PFSK-1 (cell line): ENCODE measurements at regions not wholly inside any gene's neighbourhood (a gene's known extent, or its start where the extent isn't known, plus 50 kb on each side); places are given as distances from the start of the nearest gene placed in this dataset.

ENCODE experiments used
- FOXP2 ChIP-seq: optimal IDR thresholded peaks from 2 replicates; pipeline ENCODE3; 2011; ENCODE audit warnings: borderline replicate concordance, control low read depth, inconsistent platforms; ENCODE audit not compliant: insufficient read depth; ENCODE audit errors: extremely low read length, extremely low read depth
- POLR2AphosphoS5 ChIP-seq: IDR thresholded peaks from 2 replicates; pipeline ENCODE4 v1.6.1; 2012; ENCODE audit warnings: low read depth, mild to moderate bottlenecking, control low read depth, low read length, moderate library complexity
- SIN3A ChIP-seq: IDR thresholded peaks from 2 replicates; pipeline ENCODE4 v1.6.1; 2012; ENCODE audit warnings: mild to moderate bottlenecking, low read length, moderate library complexity, borderline replicate concordance; ENCODE audit not compliant: insufficient read depth
- TAF1 ChIP-seq: IDR thresholded peaks from 2 replicates; pipeline ENCODE4 v1.6.1; 2012; ENCODE audit warnings: low read length, control low read depth, borderline replicate concordance; ENCODE audit not compliant: insufficient read depth
- TF ChIP-seq, protein P1 (sequence below), 2 experiments: IDR thresholded peaks; 2 replicates each; pipeline versions ENCODE4 v1.6.1 to v1.8.0; 2011 to 2012; ENCODE audit warnings: low read depth in 2 of 2, low read length in 2 of 2, control low read depth in 1 of 2, inconsistent platforms in 1 of 2, mild to moderate bottlenecking in 1 of 2, moderate library complexity in 1 of 2; ENCODE audit not compliant: insufficient read depth in 1 of 2

DNA sequence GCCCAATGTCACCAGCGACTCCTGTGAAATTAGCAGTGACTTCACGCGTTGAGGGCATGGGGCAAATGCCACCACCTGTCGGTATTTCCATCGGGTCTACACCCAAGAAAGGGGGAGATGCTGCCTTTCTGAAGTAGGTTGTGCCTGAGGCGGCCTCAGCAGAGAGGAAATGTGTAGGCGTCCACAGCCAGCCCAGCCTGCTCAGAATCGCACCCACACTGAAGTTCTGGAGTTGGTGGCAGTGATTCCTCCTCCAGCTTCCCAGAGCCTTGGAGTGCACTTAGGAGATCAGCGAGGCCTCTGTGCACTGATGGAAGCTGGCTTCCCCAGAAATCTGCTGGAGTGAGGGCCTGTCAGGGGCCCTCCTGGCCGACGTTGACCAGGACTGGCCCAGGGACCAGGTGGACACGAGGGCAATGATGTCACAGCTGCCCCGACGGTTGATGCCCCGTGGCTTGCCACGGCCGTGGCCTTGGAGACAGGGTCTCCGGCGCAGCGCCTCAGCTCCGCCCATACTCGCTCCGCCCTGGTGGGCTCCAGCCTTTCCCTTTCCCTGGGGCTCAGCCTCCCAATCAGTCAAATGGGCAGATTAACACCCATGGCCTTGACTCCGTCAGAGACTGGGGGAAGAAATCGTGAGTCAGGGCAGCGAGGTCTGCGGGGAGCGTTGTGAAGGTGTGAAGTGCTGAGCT lies 484.8 kb downstream of the PREX1 start:
- no peak for TF ChIP-seq SIN3A
- TF ChIP-seq POLR2AphosphoS5, result no peak
- TF ChIP-seq, protein P1, sequence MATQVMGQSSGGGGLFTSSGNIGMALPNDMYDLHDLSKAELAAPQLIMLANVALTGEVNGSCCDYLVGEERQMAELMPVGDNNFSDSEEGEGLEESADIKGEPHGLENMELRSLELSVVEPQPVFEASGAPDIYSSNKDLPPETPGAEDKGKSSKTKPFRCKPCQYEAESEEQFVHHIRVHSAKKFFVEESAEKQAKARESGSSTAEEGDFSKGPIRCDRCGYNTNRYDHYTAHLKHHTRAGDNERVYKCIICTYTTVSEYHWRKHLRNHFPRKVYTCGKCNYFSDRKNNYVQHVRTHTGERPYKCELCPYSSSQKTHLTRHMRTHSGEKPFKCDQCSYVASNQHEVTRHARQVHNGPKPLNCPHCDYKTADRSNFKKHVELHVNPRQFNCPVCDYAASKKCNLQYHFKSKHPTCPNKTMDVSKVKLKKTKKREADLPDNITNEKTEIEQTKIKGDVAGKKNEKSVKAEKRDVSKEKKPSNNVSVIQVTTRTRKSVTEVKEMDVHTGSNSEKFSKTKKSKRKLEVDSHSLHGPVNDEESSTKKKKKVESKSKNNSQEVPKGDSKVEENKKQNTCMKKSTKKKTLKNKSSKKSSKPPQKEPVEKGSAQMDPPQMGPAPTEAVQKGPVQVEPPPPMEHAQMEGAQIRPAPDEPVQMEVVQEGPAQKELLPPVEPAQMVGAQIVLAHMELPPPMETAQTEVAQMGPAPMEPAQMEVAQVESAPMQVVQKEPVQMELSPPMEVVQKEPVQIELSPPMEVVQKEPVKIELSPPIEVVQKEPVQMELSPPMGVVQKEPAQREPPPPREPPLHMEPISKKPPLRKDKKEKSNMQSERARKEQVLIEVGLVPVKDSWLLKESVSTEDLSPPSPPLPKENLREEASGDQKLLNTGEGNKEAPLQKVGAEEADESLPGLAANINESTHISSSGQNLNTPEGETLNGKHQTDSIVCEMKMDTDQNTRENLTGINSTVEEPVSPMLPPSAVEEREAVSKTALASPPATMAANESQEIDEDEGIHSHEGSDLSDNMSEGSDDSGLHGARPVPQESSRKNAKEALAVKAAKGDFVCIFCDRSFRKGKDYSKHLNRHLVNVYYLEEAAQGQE (IDR thresholded peaks at IDR 0.05; ENCODE audit: insufficient read depth in 1 of 2, low read depth in 2 of 2, low read length in 2 of 2), result no peak
- TF ChIP-seq TAF1, result no peak
- no peak for TF ChIP-seq FOXP2

DNA sequence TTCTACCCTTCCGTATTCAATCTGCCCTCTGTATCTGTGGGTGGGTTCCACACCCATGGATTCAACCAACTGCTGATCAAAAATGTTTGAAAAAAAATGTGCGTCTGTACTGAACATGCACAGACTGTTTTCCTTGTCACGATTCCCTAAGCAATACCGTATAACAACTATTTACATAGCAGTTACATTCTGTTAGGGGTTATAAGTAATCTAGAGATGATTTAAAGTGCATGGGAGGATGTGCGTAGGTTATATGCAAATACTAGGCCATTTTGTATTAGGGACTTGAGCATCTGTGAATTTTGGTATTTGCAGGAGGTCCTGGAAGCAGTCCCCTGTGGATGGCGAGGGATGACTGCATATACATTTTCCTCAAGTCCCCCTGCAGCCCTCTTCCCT lies 486.9 kb downstream of the PREX1 start:
- TF ChIP-seq SIN3A (no peak), TAF1 (no peak), FOXP2 (no peak), POLR2AphosphoS5 (no peak)
- TF ChIP-seq, protein P1 (IDR thresholded peaks at IDR 0.05; ENCODE audit: insufficient read depth in 1 of 2, low read depth in 2 of 2, low read length in 2 of 2), result no peak

GRCh38 chr20:48339986-48340882 lies 487.6 kb downstream of the PREX1 start:
- TF ChIP-seq, protein P1 (IDR thresholded peaks at IDR 0.05; ENCODE audit: insufficient read depth in 1 of 2, low read depth in 2 of 2, low read length in 2 of 2), result no peak
- TF ChIP-seq FOXP2, result no peak
- TF ChIP-seq TAF1, result no peak
- TF ChIP-seq POLR2AphosphoS5, result no peak

GRCh38 chr20:48339190-48339985 lies 488.4 kb downstream of the PREX1 start:
- TF ChIP-seq TAF1, result no peak
- TF ChIP-seq FOXP2, result no peak
- TF ChIP-seq SIN3A, result no peak
- TF ChIP-seq, protein P1 (IDR thresholded peaks at IDR 0.05; ENCODE audit: insufficient read depth in 1 of 2, low read depth in 2 of 2, low read length in 2 of 2), result no peak
- no peak for TF ChIP-seq POLR2AphosphoS5
